ENCODE measurements at regions not wholly inside any gene's neighbourhood (a gene's known extent, or its start where the extent isn't known, plus 50 kb on each side); places are given as distances from the start of the nearest gene placed in this dataset.

- TF ChIP-seq YY1 (IDR thresholded peaks at IDR 0.05; ENCODE audit: low read depth) (no peak), TEAD4 (IDR thresholded peaks at IDR 0.05) (no peak), TCF12 (IDR thresholded peaks at IDR 0.05; ENCODE audit: low read depth) (no peak), NFIC (IDR thresholded peaks at IDR 0.05) (no peak), CREB1 (IDR thresholded peaks at IDR 0.05; ENCODE audit: low read depth) (no peak), CEBPB (IDR thresholded peaks at IDR 0.05) (no peak), EP300 (IDR thresholded peaks at IDR 0.05; ENCODE audit: borderline replicate concordance) (no peak), TAF1 (IDR thresholded peaks at IDR 0.05; ENCODE audit: low read depth) (no peak), RAD21 (IDR thresholded peaks at IDR 0.05; ENCODE audit: low read depth) (no peak), FOXM1 (IDR thresholded peaks at IDR 0.05; ENCODE audit: borderline replicate concordance, low read depth) (no peak), EGR1 (IDR thresholded peaks at IDR 0.05) (no peak)
- TF ChIP-seq, protein P1, sequence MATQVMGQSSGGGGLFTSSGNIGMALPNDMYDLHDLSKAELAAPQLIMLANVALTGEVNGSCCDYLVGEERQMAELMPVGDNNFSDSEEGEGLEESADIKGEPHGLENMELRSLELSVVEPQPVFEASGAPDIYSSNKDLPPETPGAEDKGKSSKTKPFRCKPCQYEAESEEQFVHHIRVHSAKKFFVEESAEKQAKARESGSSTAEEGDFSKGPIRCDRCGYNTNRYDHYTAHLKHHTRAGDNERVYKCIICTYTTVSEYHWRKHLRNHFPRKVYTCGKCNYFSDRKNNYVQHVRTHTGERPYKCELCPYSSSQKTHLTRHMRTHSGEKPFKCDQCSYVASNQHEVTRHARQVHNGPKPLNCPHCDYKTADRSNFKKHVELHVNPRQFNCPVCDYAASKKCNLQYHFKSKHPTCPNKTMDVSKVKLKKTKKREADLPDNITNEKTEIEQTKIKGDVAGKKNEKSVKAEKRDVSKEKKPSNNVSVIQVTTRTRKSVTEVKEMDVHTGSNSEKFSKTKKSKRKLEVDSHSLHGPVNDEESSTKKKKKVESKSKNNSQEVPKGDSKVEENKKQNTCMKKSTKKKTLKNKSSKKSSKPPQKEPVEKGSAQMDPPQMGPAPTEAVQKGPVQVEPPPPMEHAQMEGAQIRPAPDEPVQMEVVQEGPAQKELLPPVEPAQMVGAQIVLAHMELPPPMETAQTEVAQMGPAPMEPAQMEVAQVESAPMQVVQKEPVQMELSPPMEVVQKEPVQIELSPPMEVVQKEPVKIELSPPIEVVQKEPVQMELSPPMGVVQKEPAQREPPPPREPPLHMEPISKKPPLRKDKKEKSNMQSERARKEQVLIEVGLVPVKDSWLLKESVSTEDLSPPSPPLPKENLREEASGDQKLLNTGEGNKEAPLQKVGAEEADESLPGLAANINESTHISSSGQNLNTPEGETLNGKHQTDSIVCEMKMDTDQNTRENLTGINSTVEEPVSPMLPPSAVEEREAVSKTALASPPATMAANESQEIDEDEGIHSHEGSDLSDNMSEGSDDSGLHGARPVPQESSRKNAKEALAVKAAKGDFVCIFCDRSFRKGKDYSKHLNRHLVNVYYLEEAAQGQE (IDR thresholded peaks at IDR 0.05; ENCODE audit: low read depth) = no peak
- TF ChIP-seq, protein P2, sequence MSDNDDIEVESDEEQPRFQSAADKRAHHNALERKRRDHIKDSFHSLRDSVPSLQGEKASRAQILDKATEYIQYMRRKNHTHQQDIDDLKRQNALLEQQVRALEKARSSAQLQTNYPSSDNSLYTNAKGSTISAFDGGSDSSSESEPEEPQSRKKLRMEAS (IDR thresholded peaks at IDR 0.05) = no peak
- TF ChIP-seq, protein P3, sequence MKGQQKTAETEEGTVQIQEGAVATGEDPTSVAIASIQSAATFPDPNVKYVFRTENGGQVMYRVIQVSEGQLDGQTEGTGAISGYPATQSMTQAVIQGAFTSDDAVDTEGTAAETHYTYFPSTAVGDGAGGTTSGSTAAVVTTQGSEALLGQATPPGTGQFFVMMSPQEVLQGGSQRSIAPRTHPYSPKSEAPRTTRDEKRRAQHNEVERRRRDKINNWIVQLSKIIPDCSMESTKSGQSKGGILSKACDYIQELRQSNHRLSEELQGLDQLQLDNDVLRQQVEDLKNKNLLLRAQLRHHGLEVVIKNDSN (IDR thresholded peaks at IDR 0.05) = no peak
Measured at GRCh38 chr2:150589681-150590080, 102.2 kb upstream of the RND3 start.

GRCh38 chr2:150588506-150588870 lies 101.0 kb upstream of the RND3 start:
- TF ChIP-seq YY1 (IDR thresholded peaks at IDR 0.05; ENCODE audit: low read depth) (no peak), CREB1 (IDR thresholded peaks at IDR 0.05; ENCODE audit: low read depth) (no peak), NFIC (IDR thresholded peaks at IDR 0.05) (no peak), EP300 (IDR thresholded peaks at IDR 0.05; ENCODE audit: borderline replicate concordance) (no peak), TCF12 (IDR thresholded peaks at IDR 0.05; ENCODE audit: low read depth) (no peak), TAF1 (IDR thresholded peaks at IDR 0.05; ENCODE audit: low read depth) (no peak)
- TF ChIP-seq, protein P1 (IDR thresholded peaks at IDR 0.05; ENCODE audit: low read depth) = no peak
- TF ChIP-seq, protein P2 (IDR thresholded peaks at IDR 0.05) = no peak
- TF ChIP-seq, protein P3 (IDR thresholded peaks at IDR 0.05) = no peak

DNA sequence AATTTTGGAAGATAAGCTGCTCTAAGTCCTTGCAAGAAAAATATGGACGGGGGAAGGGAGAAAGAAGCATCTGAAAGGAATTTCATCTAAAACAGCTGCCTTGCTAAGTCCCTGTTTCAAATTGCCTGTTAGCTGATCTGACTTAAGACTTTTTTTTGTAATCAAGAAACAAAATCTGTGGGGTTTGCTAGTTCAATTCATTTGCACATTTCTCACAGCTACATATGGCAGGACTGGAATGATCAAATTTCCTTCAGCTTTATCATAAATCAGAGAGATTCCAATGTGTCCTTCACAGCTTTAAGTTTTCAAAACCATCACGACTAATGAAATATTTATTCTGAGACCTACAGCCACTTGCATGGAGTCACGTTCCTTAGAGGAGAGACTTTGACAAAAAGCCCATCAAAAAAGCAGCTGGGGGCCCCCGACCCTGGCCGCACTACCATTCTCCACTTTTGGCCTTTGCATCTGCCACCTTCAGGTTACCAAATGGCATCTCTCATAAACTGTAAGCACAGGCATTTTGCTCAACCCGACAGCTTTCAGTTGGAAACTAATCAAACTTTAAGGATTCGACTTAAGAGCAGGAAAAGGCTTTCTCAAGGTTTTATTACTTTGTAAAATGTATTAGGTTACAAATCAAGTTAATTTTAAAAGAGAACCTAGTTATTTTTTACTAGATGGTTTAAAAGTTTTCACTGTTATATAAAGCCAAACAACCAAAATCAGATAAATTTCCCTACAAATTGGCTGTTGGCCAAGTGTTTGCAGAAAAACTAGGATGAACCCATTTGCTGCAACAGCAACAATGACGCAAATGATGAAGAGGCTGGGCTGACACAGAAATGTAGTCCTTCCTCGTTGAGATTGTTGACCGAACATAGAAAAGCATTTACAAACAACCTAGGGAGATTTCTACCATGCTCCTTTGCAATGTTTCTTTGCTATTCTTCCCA lies 100.4 kb upstream of the RND3 start:
- TF ChIP-seq, protein P2 (IDR thresholded peaks at IDR 0.05) = no peak
- TF ChIP-seq YY1 (IDR thresholded peaks at IDR 0.05; ENCODE audit: low read depth) (no peak), TAF1 (IDR thresholded peaks at IDR 0.05; ENCODE audit: low read depth) (no peak), TCF12 (IDR thresholded peaks at IDR 0.05; ENCODE audit: low read depth) (no peak), RAD21 (IDR thresholded peaks at IDR 0.05; ENCODE audit: low read depth) (no peak), TEAD4 (IDR thresholded peaks at IDR 0.05) (no peak), ZBTB7A (IDR thresholded peaks at IDR 0.05; ENCODE audit: low read depth) (no peak), NFIC (IDR thresholded peaks at IDR 0.05) (no peak), FOXM1 (IDR thresholded peaks at IDR 0.05; ENCODE audit: borderline replicate concordance, low read depth) (no peak)
- TF ChIP-seq, protein P3 (IDR thresholded peaks at IDR 0.05) = no peak

DNA sequence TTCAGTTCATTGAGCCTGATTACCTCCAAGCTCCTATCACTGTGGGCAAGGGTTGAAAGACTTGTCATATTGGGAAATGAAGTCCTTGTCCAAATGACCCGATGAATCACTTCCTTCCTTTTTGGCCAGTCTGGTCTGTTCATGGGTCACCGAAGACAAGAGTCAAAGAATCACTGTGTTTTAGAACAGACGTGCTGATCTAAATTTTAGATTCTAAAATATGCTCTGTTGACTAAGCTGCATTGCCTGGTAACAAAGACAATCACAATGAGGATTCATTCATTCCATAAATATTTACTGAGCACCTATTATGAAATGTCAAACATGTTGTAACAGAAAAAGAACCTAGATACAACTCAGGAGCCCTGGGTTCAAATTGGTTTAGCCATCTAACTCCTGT lies 99.4 kb upstream of the RND3 start:
- TF ChIP-seq NFIC (IDR thresholded peaks at IDR 0.05) (no peak), FOXM1 (IDR thresholded peaks at IDR 0.05; ENCODE audit: borderline replicate concordance, low read depth) (no peak), YY1 (IDR thresholded peaks at IDR 0.05; ENCODE audit: low read depth) (no peak), TEAD4 (IDR thresholded peaks at IDR 0.05) (no peak), ZBTB7A (IDR thresholded peaks at IDR 0.05; ENCODE audit: low read depth) (no peak), EGR1 (IDR thresholded peaks at IDR 0.05) (no peak)
